Endothelial cell of umbilical vein (primary cell): ENCODE measurements at regions not wholly inside any gene's neighbourhood (a gene's known extent, or its start where the extent isn't known, plus 50 kb on each side); places are given as distances from the start of the nearest gene placed in this dataset.

Experiments used
- BruUV-seq: library from RNA; stranded (reverse); fragments of 400-500 nt; replicated peaks from 2 replicates; lab custom pipeline; 2021; lab: Mats Ljungman, UMichigan
- CTCF ChIA-PET: fragments of 300-600, 350-600 bp; sonication (Branson Sonifier 250); formaldehyde crosslinking; loops from one replicate; lab custom pipeline; 2021; ENCODE audit warnings: antibody characterized with exemption, inconsistent platforms; lab: Charles Lee
- POLR2A ChIA-PET: fragments of 300-600, 350-600 bp; sonication (Branson Sonifier 250); formaldehyde crosslinking; loops from one replicate; lab custom pipeline; 2021; ENCODE audit warnings: antibody characterized with exemption, inconsistent platforms; lab: Charles Lee
- DNase-seq: peaks from one replicate; pipeline ENCODE4 v3.0.0-alpha.2; 2011; ENCODE audit warnings: low read depth, low spot score
- FAIRE-seq: peaks from 2 replicates; lab custom pipeline; 2011; peaks lifted over from hg19 to GRCh38; lab: Jason Lieb, UNC
- H2AFZ ChIP-seq: 2 replicates; pipeline ENCODE4 v1.6.0; 2012; ENCODE audit warnings: low read depth, low read length, control low read depth, inconsistent platforms
- H3K27ac ChIP-seq: 2 replicates; pipeline ENCODE4 v1.5.1; 2011; ENCODE audit warnings: low read depth, mild to moderate bottlenecking, control low read depth, low read length, moderate library complexity; ENCODE audit not compliant: insufficient read depth
- H3K27me3 ChIP-seq, 2 experiments: 2 replicates each; pipeline versions ENCODE4 v1.6.0 to v1.6.1; 2011; ENCODE audit warnings: low read length in 2 of 2, mixed read lengths in 1 of 2; ENCODE audit not compliant: control insufficient read depth in 2 of 2, insufficient read depth in 2 of 2
- H3K36me3 ChIP-seq, 2 experiments: 2 replicates in 1 of 2; 3 replicates in 1 of 2; pipeline ENCODE4 v1.5.1; 2011; ENCODE audit warnings: low read length in 2 of 2, mild to moderate bottlenecking in 1 of 2, moderate library complexity in 1 of 2; ENCODE audit not compliant: control insufficient read depth in 2 of 2, insufficient read depth in 2 of 2; ENCODE audit errors: extremely low read depth in 1 of 2
- H3K4me1 ChIP-seq: 3 replicates; pipeline ENCODE4 v1.5.1; 2011; ENCODE audit warnings: mild to moderate bottlenecking, low read length; ENCODE audit not compliant: control insufficient read depth, insufficient read depth; ENCODE audit errors: extremely low read depth
- H3K4me2 ChIP-seq: 2 replicates; pipeline ENCODE4 v1.6.1; 2011; ENCODE audit warnings: low read length, control low read depth, mixed read lengths; ENCODE audit not compliant: insufficient read depth
- H3K4me3 ChIP-seq, 3 experiments: fragments of 200-600 bp in 1 of 3; sonication (generic), shearing (Covaris generic) in 1 of 3; replicated peaks in 1 of 3; 2 replicates each; pipeline ENCODE4 v1.5.1; 2011 to 2016; ENCODE audit warnings: control low read depth in 3 of 3, low read length in 3 of 3, mild to moderate bottlenecking in 2 of 3, inconsistent platforms in 1 of 3, low read depth in 1 of 3, moderate library complexity in 1 of 3; ENCODE audit not compliant: insufficient read depth in 1 of 3
- H3K79me2 ChIP-seq: 2 replicates; pipeline ENCODE4 v1.6.0; 2012; ENCODE audit warnings: low read length, inconsistent platforms; ENCODE audit not compliant: control insufficient read depth, insufficient read depth
- H3K9ac ChIP-seq: replicated peaks from 2 replicates; pipeline ENCODE3; 2011; ENCODE audit warnings: low read length, control low read depth; ENCODE audit not compliant: insufficient read depth; ENCODE audit errors: extremely low read depth
- H3K9me1 ChIP-seq: replicated peaks from 3 replicates; pipeline ENCODE4 v1.6.0; 2011; ENCODE audit warnings: mild to moderate bottlenecking, low read length; ENCODE audit not compliant: control insufficient read depth, insufficient read depth; ENCODE audit errors: extremely low read depth
- H3K9me3 ChIP-seq: replicated peaks from 2 replicates; pipeline ENCODE4 v1.5.1; 2012; ENCODE audit warnings: low read length, inconsistent platforms; ENCODE audit not compliant: control insufficient read depth, insufficient read depth
- H4K20me1 ChIP-seq: replicated peaks from 2 replicates; pipeline ENCODE3; 2011; ENCODE audit warnings: mild to moderate bottlenecking, low read length; ENCODE audit not compliant: control insufficient read depth, insufficient read depth; ENCODE audit errors: extremely low read depth
- EZH2 ChIP-seq: IDR thresholded peaks from 2 replicates; pipeline ENCODE4 v1.6.1; 2012; ENCODE audit warnings: borderline replicate concordance, low read depth, mild to moderate bottlenecking, moderate library complexity, low read length, inconsistent platforms; ENCODE audit not compliant: severe bottlenecking
- FOS ChIP-seq: IDR thresholded peaks from 2 replicates; pipeline ENCODE4 v1.6.1; 2011; ENCODE audit warnings: mild to moderate bottlenecking, low read length, moderate library complexity, borderline replicate concordance; ENCODE audit not compliant: insufficient read depth
- GATA2 ChIP-seq: IDR thresholded peaks from 2 replicates; pipeline ENCODE4 v1.7.0; 2011; ENCODE audit warnings: low read depth, mild to moderate bottlenecking, moderate library complexity, mixed read lengths, low read length; ENCODE audit not compliant: insufficient read length, insufficient read depth
- JUN ChIP-seq: IDR thresholded peaks from 2 replicates; pipeline ENCODE4 v1.6.1; 2011; ENCODE audit warnings: borderline replicate concordance, low read depth; ENCODE audit not compliant: insufficient read length, insufficient read depth
- MYC ChIP-seq: IDR thresholded peaks from one replicate; pipeline ENCODE4 v1.6.1; 2011; ENCODE audit warnings: mild to moderate bottlenecking, low read depth, low read length
- POLR2A ChIP-seq: IDR thresholded peaks from 2 replicates; pipeline ENCODE4 v1.6.1; 2012; ENCODE audit warnings: low read depth, mild to moderate bottlenecking, control low read depth, low read length
- dilution Hi-C: fragments of 300-500 bp; cut with MboI; formaldehyde crosslinking; loops from one replicate; pipeline ENCODE4 v1.15.0; 2019; ENCODE audit warnings: low sequenced_read_pairs; ENCODE audit not compliant: extremely low pct_ligation_motif_present
- intact Hi-C: fragments of 100-400 bp; cut with micrococcal nuclease; formaldehyde crosslinking; loops from one replicate; pipeline ENCODE4 v1.10.0; 2022
- TF ChIP-seq, protein P1 (sequence below): IDR thresholded peaks from 2 replicates; pipeline ENCODE4 v1.6.1; 2011; ENCODE audit not compliant: insufficient read depth, insufficient read length
- TF ChIP-seq, protein P2 (sequence below), 2 donors: IDR thresholded peaks; 1 replicate in 1 of 2; 2 replicates in 1 of 2; pipeline ENCODE4 v1.5.1; 2011; ENCODE audit warnings: low read length in 2 of 2, mild to moderate bottlenecking in 2 of 2, moderate library complexity in 2 of 2, control low read depth in 1 of 2, inconsistent platforms in 1 of 2, low read depth in 1 of 2; ENCODE audit not compliant: insufficient read depth in 1 of 2; ENCODE audit errors: extremely low read depth in 1 of 2

DNA sequence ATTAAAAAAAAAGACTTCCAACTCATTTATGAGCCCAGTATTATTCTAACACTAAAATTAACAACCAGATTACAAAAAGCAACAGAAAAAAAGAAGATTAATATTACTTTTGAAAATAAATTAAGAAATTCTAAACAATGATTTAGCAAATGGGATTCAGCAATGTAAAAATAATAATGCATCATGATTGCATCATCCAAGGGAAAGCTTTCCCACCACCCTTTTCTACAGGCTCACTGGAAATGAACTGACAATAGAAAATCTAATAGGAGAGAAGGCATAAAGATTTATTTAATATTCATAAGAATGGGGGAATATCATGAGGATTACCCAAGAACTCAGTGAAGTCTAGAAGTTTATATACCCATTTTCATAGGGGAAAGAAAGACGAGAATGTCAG, 1671.9 kb downstream of the NCAM2 start:
- no peak overlapping the region for H3K9ac ChIP-seq
- H3K27me3 ChIP-seq = no peaks in the 10 kb centered on the region
- no peaks in the 10 kb centered on the region for H4K20me1 ChIP-seq
- FAIRE-seq (no peak), DNase-seq (no peak)
- ChIA-PET POLR2A (no interaction called here), CTCF (no interaction called here)
- H3K36me3 ChIP-seq = no peaks in the 10 kb centered on the region
- H2AFZ ChIP-seq = no peak overlapping the region
- no TSS peak for BruUV-seq
- intact Hi-C loops (no loop called here), dilution Hi-C loops (no loop called here)
- H3K9me3 ChIP-seq = no peaks in the 10 kb centered on the region
- no peaks in the 10 kb centered on the region for H3K79me2 ChIP-seq
- no peak overlapping the region for H3K4me3 ChIP-seq
- no peaks in the 10 kb centered on the region for H3K4me1 ChIP-seq
- TF ChIP-seq, protein P1, sequence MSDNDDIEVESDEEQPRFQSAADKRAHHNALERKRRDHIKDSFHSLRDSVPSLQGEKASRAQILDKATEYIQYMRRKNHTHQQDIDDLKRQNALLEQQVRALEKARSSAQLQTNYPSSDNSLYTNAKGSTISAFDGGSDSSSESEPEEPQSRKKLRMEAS = no peak
- TF ChIP-seq JUN = no peak
- no peak for TF ChIP-seq EZH2
- TF ChIP-seq POLR2A = no peak
- TF ChIP-seq MYC = no peak
- no peak for TF ChIP-seq FOS
- no peak overlapping the region for H3K27ac ChIP-seq
- no peak overlapping the region for H3K4me2 ChIP-seq
- no peaks in the 10 kb centered on the region for H3K9me1 ChIP-seq

DNA sequence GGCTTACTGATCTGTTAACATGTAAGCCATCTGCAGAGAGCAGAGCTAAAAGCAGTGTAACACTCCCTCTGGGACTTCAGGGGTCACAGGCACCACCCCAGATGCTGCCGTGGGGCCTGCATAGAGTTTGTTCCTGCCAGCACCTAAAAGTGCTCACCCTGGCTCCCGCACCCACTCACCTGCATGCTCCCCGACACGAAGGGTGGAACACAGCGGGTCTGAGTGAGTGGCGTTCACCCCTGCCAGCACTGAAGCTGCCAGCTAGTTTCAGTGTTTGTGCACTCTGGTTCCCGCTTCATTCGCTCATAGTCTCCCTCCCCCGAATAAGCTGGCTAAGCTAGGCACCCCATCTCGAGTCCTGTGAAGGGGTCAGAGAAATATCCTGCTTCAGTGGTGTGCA, 1681.0 kb downstream of the NCAM2 start:
- CTCF ChIA-PET = no interaction called here
- no peak for FAIRE-seq

More for the DNA sequence above, 1681.0 kb downstream of the NCAM2 start:
- H3K9me1 ChIP-seq = no peaks in the 10 kb centered on the region
- no peaks in the 10 kb centered on the region for H4K20me1 ChIP-seq
- H3K4me1 ChIP-seq = no peaks in the 10 kb centered on the region
- H3K9me3 ChIP-seq = no peaks in the 10 kb centered on the region
- no peak overlapping the region for H3K4me3 ChIP-seq
- H3K79me2 ChIP-seq = no peaks in the 10 kb centered on the region
- H3K27ac ChIP-seq = no peak overlapping the region
- no peaks in the 10 kb centered on the region for H3K36me3 ChIP-seq
- dilution Hi-C loops = no loop called here
- POLR2A ChIA-PET = no interaction called here
- BruUV-seq = no TSS peak
- H3K27me3 ChIP-seq = no peaks in the 10 kb centered on the region
- intact Hi-C loops = no loop called here
- no peak overlapping the region for H3K9ac ChIP-seq
- no peak for DNase-seq
- no peak overlapping the region for H3K4me2 ChIP-seq
- no peak for TF ChIP-seq GATA2
- TF ChIP-seq, protein P1 = no peak
- TF ChIP-seq FOS = no peak
- TF ChIP-seq, protein P2, sequence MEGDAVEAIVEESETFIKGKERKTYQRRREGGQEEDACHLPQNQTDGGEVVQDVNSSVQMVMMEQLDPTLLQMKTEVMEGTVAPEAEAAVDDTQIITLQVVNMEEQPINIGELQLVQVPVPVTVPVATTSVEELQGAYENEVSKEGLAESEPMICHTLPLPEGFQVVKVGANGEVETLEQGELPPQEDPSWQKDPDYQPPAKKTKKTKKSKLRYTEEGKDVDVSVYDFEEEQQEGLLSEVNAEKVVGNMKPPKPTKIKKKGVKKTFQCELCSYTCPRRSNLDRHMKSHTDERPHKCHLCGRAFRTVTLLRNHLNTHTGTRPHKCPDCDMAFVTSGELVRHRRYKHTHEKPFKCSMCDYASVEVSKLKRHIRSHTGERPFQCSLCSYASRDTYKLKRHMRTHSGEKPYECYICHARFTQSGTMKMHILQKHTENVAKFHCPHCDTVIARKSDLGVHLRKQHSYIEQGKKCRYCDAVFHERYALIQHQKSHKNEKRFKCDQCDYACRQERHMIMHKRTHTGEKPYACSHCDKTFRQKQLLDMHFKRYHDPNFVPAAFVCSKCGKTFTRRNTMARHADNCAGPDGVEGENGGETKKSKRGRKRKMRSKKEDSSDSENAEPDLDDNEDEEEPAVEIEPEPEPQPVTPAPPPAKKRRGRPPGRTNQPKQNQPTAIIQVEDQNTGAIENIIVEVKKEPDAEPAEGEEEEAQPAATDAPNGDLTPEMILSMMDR (IDR thresholded peaks at IDR 0.05; ENCODE audit: extremely low read depth in 1 of 2, insufficient read depth in 1 of 2, low read depth in 1 of 2, low read length in 2 of 2) = no peak
- TF ChIP-seq MYC = no peak
- no peak overlapping the region for H2AFZ ChIP-seq
